GM11168 (cell line): ENCODE measurements at regions not wholly inside any gene's neighbourhood (a gene's known extent, or its start where the extent isn't known, plus 50 kb on each side); places are given as distances from the start of the nearest gene placed in this dataset.

ENCODE experiments used
- in situ Hi-C: fragments of 300-500 bp; cut with MboI; formaldehyde crosslinking; loops from one replicate; pipeline ENCODE4 v1.12.0; 2022; ENCODE audit warnings: low sequenced_read_pairs; ENCODE audit not compliant: unreplicated experiment

DNA sequence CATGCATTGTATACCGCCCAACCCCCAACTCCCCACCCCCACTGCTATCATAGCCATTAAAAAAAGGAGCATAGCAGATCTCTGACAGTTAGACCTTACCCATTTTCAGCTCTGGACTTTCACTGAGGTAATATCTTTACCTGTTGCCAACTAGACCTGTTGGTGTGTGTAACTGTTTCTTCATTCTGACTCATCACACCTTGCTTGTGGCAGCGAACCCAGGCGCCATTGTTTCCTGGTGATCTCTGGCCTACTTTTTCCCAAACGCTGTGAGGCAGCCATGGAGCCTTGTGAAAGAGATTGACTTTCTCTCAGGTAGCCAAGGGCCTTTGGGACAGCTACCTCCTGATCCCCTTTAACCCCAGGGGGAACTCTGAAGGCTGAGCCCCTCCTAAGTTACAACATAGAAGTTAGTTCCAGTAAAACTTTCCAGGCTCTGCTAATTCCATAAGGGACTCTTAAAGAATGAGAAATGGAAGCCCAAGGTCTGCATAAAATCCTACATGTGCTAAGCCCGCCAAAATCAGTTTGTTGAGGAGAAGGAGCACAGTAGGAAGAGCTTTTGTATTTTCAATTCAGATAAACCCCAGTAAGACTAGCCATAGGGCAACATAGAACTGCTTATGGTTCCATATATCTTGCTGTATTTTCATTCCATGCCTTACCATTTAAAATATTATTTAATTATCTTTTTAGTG lies 196.1 kb upstream of the CAMK1G start:
- in situ Hi-C loops: no loop called here

DNA sequence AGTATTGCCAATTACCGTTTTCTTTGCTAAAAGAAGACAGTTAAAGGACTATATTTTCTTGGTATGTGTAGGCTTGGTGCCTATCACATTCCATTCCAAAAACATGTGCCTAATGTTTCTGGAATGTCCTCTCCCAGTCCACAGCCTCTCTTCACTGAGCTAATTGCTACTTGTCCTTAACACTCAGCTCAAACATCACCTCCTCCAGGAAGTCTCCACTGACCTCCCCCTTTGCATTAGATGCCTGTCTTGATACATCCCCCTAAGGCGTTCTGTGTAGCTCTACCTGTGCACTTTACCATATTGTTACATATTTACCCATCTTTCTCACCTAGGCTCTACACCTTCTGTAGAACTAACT lies 195.6 kb upstream of the CAMK1G start:
- in situ Hi-C loops: no loop called here

DNA sequence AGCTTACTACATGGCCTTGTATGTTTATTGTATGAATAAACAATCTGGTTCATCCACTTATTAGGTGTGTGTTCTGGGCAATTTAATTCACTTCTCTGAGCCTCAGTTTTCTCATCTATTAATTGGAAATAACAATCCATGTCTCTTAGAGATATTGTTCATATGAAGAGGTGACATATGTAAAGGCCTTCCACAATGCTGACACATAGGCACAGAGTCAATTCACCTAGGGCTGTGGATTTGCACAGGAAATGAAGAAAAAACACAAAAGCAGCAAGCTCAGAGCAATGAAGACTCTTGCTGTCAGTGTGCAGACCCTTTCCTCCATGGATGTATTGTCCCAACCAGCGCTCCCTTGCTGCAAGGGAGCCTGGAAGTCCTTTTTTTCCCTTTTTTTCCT lies 195.2 kb upstream of the CAMK1G start:
- in situ Hi-C loops: no loop called here

DNA sequence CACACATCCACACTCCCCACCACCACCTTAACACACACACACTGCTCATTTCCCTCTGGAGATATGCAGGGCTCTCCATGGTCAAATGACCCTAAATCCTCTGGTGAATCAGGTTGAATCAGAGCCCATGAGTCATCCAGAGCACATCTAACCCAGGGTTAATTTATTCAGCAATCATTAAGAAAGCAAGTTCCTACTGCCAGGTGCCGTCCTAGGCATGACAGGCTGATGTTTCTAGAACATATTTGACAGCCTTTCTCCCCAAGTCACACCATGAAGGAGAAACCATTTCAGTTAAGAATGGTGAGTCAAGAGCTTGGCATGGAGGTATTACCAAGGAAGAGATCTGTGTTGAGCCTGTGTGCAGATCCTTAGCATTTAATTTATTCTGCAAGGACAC lies 194.3 kb upstream of the CAMK1G start:
- in situ Hi-C loops: no loop called here

DNA sequence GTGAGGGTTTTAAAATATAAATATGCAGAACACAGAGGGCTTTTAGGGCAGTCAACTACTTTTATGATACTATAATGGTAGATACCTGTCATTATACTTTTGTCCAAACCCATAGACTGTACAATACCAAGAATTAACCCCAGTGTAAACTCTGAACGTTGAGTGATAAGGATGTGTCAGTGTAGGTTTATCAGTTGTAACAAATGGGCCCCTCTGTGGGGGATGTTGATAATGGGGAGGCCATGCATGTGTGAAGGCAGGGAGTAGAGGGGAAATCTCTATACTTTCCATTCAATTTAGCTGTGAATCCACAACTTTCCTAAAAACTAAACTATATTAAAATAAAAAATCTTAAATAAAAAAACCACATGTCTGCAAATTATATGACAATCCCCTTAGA lies 193.5 kb upstream of the CAMK1G start:
- in situ Hi-C loops: no loop called here

DNA sequence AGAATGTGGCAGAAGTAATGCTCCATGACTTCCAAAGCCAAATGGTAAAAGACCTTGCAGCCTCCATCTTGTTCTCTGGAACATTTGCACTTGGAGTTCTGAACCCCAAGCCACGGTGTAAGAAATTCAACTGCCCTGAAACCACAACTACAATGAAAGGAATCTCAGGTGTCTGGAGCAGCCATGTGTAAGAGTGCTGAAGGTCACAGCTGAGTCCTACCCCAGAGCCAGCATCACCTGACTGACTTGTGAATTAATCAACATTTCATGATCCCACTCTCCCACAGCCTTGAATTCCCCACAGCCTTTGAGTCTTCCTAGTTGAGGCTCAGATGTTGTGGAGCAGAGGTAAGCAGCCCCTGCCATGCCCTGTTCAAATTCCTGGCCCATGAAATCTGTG lies 192.8 kb upstream of the CAMK1G start:
- in situ Hi-C loops: no loop called here

DNA sequence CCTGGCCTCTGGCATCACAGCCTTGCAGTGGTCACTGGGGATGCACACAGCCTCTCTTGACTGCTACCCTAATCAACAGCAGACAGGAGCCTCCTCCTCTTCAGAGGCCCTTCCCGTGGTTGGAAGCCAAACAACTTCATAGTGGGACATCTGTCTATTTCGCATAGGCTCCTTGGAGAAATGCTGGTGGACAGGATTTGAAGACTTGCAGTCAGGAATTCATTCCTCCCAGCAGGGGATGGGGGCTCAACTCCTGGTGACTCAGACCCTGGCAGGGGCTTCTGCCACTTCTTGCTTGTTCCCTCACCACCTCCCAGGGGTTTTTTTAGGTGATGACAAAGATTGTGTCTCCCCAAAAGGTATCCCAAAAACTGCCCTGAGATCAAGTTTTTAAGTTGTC lies 191.7 kb upstream of the CAMK1G start:
- in situ Hi-C loops: no loop called here

DNA sequence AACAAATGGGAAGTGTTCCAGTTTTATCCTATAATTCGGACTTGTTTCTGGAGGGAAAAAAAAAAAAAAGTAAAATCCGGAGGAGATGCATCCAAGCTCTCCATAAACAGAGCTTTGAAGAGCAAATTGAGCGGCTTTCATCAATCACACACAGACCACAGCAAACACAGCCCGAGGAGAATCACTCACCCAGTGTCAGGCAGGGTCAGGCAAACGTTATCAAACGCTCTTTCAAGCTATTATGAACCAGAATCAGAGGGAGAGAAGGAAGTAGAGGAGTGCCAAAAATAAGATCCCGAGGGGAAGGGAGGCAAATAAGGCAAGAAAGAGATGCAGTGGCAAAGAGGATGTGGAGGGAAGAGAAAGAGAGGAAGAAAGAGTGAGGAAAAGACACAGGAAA lies 188.3 kb upstream of the CAMK1G start:
- in situ Hi-C loops: no loop called here

DNA sequence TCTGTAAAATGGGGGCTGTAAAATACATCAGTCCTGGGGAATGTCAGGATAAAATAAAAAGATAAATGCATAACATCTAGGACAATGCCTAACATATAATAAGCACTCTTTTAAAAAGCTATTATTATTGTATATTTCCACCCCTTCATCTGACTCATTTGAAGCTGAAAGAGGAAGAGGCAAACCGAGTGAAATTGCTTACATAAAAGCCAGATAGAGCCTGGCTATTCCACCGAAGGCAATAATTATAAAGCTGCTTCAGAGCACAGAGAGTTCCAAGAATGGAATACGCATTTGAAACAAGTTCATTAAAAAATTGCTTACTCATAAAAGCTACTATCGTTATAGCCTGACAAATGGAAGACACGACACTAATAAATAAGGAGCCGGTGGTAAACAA lies 186.1 kb upstream of the CAMK1G start:
- in situ Hi-C loops: no loop called here

DNA sequence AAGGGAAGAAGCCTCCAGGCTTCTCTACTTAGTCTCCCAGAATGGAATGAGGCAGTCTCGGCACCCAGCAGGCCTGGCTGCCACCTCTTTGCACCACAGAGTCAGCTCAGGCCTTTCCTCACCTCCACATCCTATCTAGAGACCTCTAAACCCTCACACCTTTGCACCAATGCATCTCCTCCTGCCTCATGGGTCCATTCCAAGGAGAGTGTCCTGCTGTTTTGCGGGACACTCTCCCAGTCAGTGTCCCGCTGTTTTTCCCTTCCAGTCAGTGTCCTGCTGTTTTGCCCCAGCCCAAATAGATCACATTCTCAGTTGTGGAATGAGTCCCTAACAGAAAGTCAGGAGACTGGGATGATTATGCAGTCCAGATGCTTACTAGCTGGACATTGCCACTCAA lies 185.6 kb upstream of the CAMK1G start:
- in situ Hi-C loops: no loop called here

DNA sequence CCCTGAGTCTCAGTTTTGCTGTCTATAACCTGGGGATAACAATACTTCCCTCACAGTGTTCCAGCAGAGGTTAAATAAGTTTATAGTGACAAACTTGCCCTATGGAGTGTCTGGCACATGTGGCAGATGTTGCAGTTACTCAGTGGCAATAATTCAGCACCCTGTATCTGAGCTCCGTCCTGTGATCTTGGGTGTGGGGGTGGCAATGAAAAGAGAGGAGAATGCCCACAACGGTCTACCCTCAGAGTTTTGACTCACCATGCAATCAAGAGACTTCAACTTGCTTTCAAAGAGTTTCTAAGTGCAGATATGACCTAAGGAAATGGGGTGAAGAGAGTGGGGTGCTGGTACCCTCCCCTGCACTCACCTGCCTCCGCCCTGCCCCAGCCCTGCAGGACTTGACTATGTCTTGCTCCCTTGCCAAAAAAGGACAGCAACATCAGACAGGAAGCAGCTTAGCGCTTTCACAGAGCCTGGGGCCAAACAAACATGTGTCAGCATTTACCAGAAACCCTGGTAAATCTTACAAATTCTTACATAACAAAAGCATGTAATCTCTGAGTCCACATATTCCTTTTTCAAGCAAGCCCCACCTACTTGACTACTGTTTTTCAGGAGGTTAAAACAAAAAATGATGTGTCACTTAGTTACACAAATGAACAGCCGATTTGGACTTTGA lies 185.1 kb upstream of the CAMK1G start:
- in situ Hi-C loops: no loop called here

DNA sequence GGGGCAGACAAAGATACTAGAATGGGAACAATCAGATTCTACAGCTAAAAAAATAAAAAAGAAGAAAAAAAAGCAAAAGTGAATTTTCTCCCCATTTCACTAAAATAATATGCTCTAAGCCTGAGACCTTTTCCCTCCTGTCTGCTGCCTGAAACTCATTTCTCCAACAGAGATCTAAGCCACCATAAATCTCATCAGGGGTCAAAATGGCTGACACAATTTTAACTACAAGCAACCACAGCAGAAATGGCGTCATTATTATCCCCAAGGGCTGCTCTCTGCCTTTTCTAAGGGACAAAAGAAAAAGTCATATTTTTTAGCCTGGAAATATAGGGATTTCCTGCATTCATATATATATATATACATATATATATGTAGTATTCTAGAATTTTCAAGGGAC lies 183.7 kb upstream of the CAMK1G start:
- in situ Hi-C loops: no loop called here

DNA sequence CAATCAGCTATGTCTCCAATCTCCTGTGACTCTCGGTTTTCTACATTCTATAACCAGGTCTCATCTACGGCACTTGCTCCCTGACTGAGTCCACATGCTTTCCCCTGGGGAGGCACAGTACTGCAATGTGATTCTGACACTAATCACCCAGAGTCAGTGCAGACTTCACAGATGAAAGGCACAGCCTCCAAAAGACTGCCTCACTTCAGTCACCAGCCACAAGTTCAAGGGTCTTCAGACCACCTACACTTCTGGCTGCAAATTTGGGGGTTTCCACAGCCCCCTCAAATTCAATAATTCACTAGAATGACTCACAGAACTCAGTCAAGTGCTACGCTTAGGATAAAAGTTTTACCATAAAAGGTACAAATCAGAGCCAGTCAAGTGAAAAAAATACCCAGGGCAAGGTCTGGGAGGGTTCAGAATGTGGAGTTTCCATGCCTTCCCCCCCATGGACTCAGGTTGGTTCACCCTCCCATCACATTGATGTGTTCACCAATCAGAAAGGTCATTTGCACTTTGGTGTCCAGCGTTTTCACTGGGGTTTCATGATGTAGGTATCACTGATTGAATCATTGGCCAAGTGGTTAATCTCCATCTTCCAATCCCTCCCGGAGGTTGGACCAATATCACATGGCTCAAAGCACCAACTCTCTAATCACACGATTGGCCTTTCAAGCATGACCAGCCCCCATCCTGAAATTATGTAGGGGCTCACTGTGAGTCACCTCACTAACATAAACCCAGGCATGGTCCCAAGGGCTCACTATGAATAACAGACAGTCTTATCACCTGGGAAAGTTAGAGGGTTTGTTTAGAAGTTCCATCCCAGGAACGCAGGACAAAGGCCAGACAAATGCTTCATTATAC lies 182.9 kb upstream of the CAMK1G start:
- in situ Hi-C loops: no loop called here

DNA sequence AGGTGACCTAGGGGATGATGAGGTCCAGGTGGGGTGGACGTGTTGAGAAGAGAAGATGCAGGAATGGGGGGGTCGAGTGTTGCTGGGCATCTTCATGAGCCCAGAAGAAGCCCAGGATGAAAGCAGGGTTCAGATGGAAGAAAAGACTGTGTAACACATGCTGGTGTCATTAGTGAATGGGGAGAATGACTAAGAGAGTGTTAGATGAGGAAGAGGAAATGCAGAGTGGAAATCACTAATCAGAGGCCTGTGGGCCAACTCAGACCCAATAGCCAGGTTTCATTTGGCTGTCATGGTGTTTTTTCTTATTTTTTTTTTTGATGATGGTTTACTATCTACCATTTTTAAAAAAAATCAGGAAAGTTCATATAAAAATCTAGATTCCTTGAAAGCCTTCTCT lies 180.8 kb upstream of the CAMK1G start:
- in situ Hi-C loops: no loop called here

DNA sequence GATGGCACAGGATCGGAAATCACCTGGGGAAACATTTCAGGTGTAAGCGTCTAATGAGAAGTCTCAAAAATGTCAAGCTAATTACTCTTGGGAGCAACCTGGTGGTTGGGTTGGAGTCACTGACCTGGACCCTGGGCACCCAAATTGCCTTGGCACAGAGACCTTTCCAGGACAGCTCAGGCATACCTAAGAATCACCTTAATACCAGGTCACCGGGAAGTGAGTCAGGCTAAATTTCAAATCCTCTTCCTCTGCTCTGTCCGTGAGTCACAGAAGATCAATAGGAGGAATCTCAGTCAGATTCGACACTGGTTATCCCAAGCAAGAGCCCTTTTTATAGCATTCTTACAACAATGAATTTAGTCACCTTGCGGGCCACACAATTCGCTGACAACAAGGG lies 179.6 kb upstream of the CAMK1G start:
- in situ Hi-C loops: no loop called here

DNA sequence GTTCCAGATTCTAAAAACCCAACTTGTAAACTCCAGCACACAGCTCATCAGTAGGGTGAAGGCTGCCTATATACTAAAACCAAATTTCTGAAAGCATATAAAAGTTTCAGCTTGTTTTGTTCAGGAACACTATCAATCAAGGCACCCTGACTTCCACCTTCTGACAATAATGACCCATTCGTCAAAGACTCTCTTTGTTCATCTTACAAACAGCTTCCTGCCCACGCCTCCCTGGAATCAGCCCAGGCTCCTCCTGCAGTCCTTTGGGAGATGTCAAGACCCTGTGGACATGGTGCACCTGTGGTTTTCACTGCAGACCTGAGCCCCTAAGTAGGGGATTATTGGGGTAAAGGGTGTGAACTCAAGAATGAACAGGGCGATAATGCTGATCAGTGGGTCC lies 178.9 kb upstream of the CAMK1G start:
- in situ Hi-C loops: no loop called here

DNA sequence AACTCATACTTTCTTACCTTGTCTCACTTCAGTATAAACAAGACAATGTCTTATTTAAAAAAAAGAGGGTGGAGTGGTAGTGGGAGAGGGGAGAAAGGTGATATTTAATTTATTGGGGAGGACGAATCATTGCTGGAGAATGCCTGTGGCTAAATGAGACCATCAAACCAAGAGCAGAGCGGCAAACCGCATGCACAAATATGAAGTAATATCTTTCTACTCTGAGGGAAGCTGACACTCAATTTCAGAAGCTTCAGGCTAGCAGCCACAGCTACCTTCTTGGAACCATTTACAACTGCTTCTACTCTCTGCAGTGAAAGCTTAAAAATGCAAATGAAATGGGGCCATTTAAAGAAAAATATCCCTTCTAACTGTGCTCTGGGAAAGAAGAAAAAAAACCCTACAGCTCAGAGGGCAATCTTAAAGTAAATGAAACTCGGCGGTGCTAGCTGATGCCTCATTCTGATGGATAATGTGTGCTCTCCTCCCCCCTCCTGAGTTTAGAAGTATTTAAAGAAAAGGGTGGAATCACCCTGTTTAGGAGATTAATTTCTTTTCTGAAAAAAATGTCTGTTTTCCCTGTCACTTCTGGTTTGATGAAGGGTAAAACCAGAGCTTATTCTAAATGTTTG lies 178.2 kb upstream of the CAMK1G start:
- in situ Hi-C loops: no loop called here

DNA sequence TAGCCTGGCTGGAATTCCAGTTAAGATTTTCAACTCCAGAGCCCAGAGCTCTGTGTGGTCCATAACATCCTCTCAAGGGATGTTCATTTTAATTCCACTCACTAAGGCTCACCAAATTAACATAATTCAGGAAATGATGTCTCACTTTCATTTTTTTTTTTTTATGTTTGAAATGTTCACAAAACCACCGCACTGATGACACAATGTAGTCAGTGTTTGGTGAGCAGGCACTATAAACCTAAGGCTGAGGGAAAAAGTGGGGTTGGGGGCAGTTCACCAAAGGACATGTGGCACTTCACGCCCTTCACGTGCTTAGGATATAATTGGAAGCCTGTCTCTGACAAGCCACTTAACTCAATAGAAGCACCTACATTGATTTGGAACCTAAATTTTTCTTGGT lies 177.3 kb upstream of the CAMK1G start:
- in situ Hi-C loops: no loop called here

DNA sequence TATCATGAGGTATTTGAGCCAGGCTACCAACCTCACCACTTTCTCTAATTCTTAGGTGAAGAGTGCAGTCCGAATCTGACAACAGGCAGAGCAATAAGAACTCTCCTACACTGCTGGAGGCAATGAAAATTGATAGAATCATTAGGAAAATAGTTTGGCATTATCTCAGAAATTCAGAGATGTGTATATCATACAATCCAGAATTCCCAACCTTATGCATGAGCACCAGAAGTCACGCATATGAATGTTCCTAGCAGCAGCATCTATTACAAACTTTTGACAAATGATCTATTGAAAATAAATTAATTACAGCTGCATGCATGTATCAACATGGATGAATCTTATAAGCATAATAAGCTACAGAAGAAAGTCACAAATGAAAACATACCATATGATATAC lies 176.9 kb upstream of the CAMK1G start:
- in situ Hi-C loops: no loop called here

DNA sequence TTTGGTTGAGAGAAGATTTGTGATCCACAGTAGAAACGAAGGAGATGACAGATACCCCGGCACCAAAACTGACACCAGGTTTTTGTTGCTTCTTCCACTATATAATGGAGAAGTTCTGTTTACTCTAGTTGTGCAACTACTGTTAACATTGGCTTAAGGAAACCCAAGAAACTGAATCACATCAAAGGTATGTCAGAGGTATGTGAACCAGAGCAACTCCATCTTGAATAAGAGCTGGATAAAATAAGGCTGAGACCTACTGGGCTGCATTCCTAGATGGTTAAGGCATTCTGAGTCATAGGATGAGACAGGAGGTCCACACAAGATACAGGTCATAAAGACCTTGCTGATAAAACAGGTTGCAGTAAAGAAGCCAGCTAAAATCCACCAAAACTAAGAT lies 173.7 kb upstream of the CAMK1G start:
- in situ Hi-C loops: no loop called here

DNA sequence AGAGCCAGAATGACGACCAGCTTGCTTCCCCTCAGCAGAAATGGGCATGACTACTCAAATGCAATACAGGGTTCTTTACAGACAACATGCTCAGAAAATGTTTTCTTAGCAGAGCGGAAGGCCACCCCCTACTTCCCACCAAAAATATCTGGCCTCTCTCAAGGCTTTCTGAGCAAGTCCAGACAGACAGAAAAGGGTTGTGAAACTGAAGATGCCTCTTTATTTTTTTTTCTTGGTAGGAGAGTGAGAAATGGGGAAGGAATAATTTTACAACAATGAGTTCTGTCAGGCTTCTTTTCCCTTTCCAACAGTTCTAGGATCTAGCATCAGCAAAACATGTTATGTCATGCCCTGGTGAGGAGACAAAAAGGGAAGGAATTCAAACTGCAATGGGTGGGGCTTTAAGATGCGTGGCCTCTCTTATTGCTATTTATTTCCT lies 172.0 kb upstream of the CAMK1G start:
- in situ Hi-C loops: no loop called here
